Neural cell (in vitro differentiated cells): ENCODE measurements at regions not wholly inside any gene's neighbourhood (a gene's known extent, or its start where the extent isn't known, plus 50 kb on each side); places are given as distances from the start of the nearest gene placed in this dataset.

Source experiments
- EP300 ChIP-seq: fragments of 450-650 bp; conservative IDR thresholded peaks from 2 replicates; pipeline ENCODE4 v1.6.1; 2014; ENCODE audit warnings: antibody characterized with exemption, mild to moderate bottlenecking, moderate library complexity; ENCODE audit not compliant: poor library complexity, severe bottlenecking
- EZH2 ChIP-seq: fragments of 200-600, 300-800 bp; shearing (Covaris generic), sonication (generic); IDR thresholded peaks from 2 replicates; pipeline ENCODE4 v1.6.1; 2014; ENCODE audit warnings: antibody characterized with exemption, low read length, borderline replicate concordance, mild to moderate bottlenecking; ENCODE audit not compliant: insufficient read depth, poor library complexity, severe bottlenecking
- SMC3 ChIP-seq: fragments of 450-650 bp; conservative IDR thresholded peaks from 2 replicates; pipeline ENCODE4 v1.6.1; 2014; ENCODE audit warnings: antibody characterized with exemption, mild to moderate bottlenecking, moderate library complexity; ENCODE audit not compliant: poor library complexity
- TF ChIP-seq, protein P1 (sequence below): fragments of 450-650 bp; IDR thresholded peaks from 2 replicates; pipeline ENCODE4 v1.5.1; 2014; ENCODE audit warnings: antibody characterized with exemption, mild to moderate bottlenecking, moderate library complexity; ENCODE audit not compliant: poor library complexity, severe bottlenecking
- TF ChIP-seq, protein P2 (sequence below): IDR thresholded peaks from 2 replicates; pipeline ENCODE4 v1.6.1; 2012; ENCODE audit warnings: borderline replicate concordance

DNA sequence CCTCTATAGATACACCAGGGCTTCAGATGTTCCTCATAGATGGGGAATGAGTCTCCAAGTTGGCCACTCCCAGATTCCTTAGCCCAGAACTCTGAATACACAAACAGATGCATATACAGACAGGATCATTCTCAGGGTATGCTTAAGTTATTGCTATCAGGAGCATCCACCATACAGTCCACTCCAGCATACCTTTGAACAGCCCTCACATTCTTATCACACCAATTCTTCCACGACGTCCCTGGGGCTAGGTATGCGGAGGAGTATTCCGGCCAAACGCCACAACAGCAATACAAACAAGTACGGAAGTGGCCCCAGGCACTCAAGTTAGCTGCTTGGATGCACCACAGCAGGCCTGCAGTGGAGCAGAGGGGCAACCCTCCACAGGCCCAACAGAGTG lies 312.5 kb upstream of the CHAC2 start:
- TF ChIP-seq, protein P1, sequence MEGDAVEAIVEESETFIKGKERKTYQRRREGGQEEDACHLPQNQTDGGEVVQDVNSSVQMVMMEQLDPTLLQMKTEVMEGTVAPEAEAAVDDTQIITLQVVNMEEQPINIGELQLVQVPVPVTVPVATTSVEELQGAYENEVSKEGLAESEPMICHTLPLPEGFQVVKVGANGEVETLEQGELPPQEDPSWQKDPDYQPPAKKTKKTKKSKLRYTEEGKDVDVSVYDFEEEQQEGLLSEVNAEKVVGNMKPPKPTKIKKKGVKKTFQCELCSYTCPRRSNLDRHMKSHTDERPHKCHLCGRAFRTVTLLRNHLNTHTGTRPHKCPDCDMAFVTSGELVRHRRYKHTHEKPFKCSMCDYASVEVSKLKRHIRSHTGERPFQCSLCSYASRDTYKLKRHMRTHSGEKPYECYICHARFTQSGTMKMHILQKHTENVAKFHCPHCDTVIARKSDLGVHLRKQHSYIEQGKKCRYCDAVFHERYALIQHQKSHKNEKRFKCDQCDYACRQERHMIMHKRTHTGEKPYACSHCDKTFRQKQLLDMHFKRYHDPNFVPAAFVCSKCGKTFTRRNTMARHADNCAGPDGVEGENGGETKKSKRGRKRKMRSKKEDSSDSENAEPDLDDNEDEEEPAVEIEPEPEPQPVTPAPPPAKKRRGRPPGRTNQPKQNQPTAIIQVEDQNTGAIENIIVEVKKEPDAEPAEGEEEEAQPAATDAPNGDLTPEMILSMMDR, result no peak
- TF ChIP-seq EZH2 (no peak), EP300 (no peak), SMC3 (no peak)
- TF ChIP-seq, protein P2, sequence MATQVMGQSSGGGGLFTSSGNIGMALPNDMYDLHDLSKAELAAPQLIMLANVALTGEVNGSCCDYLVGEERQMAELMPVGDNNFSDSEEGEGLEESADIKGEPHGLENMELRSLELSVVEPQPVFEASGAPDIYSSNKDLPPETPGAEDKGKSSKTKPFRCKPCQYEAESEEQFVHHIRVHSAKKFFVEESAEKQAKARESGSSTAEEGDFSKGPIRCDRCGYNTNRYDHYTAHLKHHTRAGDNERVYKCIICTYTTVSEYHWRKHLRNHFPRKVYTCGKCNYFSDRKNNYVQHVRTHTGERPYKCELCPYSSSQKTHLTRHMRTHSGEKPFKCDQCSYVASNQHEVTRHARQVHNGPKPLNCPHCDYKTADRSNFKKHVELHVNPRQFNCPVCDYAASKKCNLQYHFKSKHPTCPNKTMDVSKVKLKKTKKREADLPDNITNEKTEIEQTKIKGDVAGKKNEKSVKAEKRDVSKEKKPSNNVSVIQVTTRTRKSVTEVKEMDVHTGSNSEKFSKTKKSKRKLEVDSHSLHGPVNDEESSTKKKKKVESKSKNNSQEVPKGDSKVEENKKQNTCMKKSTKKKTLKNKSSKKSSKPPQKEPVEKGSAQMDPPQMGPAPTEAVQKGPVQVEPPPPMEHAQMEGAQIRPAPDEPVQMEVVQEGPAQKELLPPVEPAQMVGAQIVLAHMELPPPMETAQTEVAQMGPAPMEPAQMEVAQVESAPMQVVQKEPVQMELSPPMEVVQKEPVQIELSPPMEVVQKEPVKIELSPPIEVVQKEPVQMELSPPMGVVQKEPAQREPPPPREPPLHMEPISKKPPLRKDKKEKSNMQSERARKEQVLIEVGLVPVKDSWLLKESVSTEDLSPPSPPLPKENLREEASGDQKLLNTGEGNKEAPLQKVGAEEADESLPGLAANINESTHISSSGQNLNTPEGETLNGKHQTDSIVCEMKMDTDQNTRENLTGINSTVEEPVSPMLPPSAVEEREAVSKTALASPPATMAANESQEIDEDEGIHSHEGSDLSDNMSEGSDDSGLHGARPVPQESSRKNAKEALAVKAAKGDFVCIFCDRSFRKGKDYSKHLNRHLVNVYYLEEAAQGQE, result no peak
